ENCODE measurements at regions not wholly inside any gene's neighbourhood (a gene's known extent, or its start where the extent isn't known, plus 50 kb on each side); places are given as distances from the start of the nearest gene placed in this dataset.

- Histone ChIP-seq H3K36me3 (ENCODE audit: insufficient read depth in 1 of 2, low read depth in 1 of 2) (no peaks in the 10 kb centered on the region), H3K4me1 (no peaks in the 10 kb centered on the region), H3K4me3 (no peak overlapping the region), H3K27ac (no peak overlapping the region), H3K27me3 (ENCODE audit: insufficient read depth in 3 of 3, low read length in 2 of 3) (no peaks in the 10 kb centered on the region), H3K9me3 (no peaks in the 10 kb centered on the region)
- 62 to 68% (median 66%) methylated on average over 13 of the region's 13 CpGs for WGBS, 3 donors
- no peak for TF ChIP-seq CTCF (IDR thresholded peaks at IDR 0.05)
- ATAC-seq (no peak), DNase-seq (peak; percentile 36 to 61)
- intact Hi-C loops (cut with DNase I) = no loop called here
Observed at GRCh38 chr21:32143241-32143939, 135.5 kb downstream of the MIS18A start.

- 71 to 80% (median 73%) methylated on average over 3 of the region's 3 CpGs for WGBS, 3 donors
- Histone ChIP-seq H3K27me3 (ENCODE audit: insufficient read depth in 3 of 3, low read length in 2 of 3) (no peaks in the 10 kb centered on the region), H3K9me3 (peaks cover 4% of the 10 kb centered on the region), H3K4me1 (no peaks in the 10 kb centered on the region), H3K36me3 (ENCODE audit: insufficient read depth in 1 of 2, low read depth in 1 of 2) (no peaks in the 10 kb centered on the region), H3K27ac (no peak overlapping the region), H3K4me3 (no peak overlapping the region)
- no peak for DNase-seq
- ATAC-seq = no peak
- intact Hi-C loops (cut with DNase I) = no loop called here
- TF ChIP-seq CTCF (IDR thresholded peaks at IDR 0.05) = no peak
Observed at GRCh38 chr21:32141318-32141633, 137.6 kb downstream of the MIS18A start.

GRCh38 chr21:32140604-32141317, 138.1 kb downstream of the MIS18A start:
- no peak overlapping the region for H3K27ac ChIP-seq
- intact Hi-C loops (cut with DNase I) = no loop called here

GRCh38 chr21:32140151-32140550, 138.7 kb downstream of the MIS18A start:
- no peak overlapping the region for H3K27ac ChIP-seq
- intact Hi-C loops (cut with DNase I) = no loop called here
- DNase-seq (no peak), ATAC-seq (no peak)
- H3K36me3 ChIP-seq (ENCODE audit: insufficient read depth in 1 of 2, low read depth in 1 of 2) = no peaks in the 10 kb centered on the region
- H3K9me3 ChIP-seq = peaks cover 4% of the 10 kb centered on the region
- no peak for TF ChIP-seq CTCF (IDR thresholded peaks at IDR 0.05)
- H3K4me3 ChIP-seq = no peak overlapping the region
- H3K27me3 ChIP-seq (ENCODE audit: insufficient read depth in 3 of 3, low read length in 2 of 3) = no peaks in the 10 kb centered on the region
- 70 to 73% (median 71%) methylated on average over 4 of the region's 4 CpGs for WGBS, 3 donors
- H3K4me1 ChIP-seq = no peaks in the 10 kb centered on the region

More at GRCh38 chr21:32140604-32141317, 138.1 kb downstream of the MIS18A start:
- WGBS, 3 donors = 59 to 63% (median 63%) methylated on average over 9 of the region's 9 CpGs
- DNase-seq = no peak
- no peaks in the 10 kb centered on the region for H3K4me1 ChIP-seq
- H3K36me3 ChIP-seq (ENCODE audit: insufficient read depth in 1 of 2, low read depth in 1 of 2) = no peaks in the 10 kb centered on the region
- no peak for TF ChIP-seq CTCF (IDR thresholded peaks at IDR 0.05)
- peaks cover 4% of the 10 kb centered on the region for H3K9me3 ChIP-seq
- no peaks in the 10 kb centered on the region for H3K27me3 ChIP-seq (ENCODE audit: insufficient read depth in 3 of 3, low read length in 2 of 3)
- H3K4me3 ChIP-seq = no peak overlapping the region
- ATAC-seq = no peak
